GM12891 (cell line): ENCODE measurements at regions not wholly inside any gene's neighbourhood (a gene's known extent, or its start where the extent isn't known, plus 50 kb on each side); places are given as distances from the start of the nearest gene placed in this dataset.

Source experiments
- DNase-seq: peaks from one replicate; pipeline ENCODE4 v3.0.0; 2011; ENCODE audit warnings: low spot score; ENCODE audit not compliant: insufficient read length
- FAIRE-seq: peaks from 2 replicates; lab custom pipeline; 2011; peaks lifted over from hg19 to GRCh38; lab: Jason Lieb, UNC
- PAX5 ChIP-seq: IDR thresholded peaks from 2 replicates; pipeline ENCODE4 v1.6.1; 2011; ENCODE audit warnings: low read length, moderate library complexity, mild to moderate bottlenecking; ENCODE audit not compliant: insufficient read depth, severe bottlenecking
- POLR2A ChIP-seq: IDR thresholded peaks from 2 replicates; pipeline ENCODE4 v1.6.1; 2011; ENCODE audit warnings: low read depth, low read length, control low read depth
- POLR2AphosphoS5 ChIP-seq: IDR thresholded peaks from 2 replicates; pipeline ENCODE4 v1.6.1; 2011; ENCODE audit warnings: low read depth, low read length, control low read depth
- POU2F2 ChIP-seq: IDR thresholded peaks from 2 replicates; pipeline ENCODE4 v1.6.1; 2011; ENCODE audit warnings: low read depth, mild to moderate bottlenecking, control low read depth, low read length, moderate library complexity
- SPI1 ChIP-seq: IDR thresholded peaks from 2 replicates; pipeline ENCODE4 v1.6.1; 2011; ENCODE audit warnings: low read depth, low read length, control low read depth
- TAF1 ChIP-seq: IDR thresholded peaks from 2 replicates; pipeline ENCODE4 v1.6.1; 2011; ENCODE audit warnings: low read depth, low read length, control low read depth

DNA sequence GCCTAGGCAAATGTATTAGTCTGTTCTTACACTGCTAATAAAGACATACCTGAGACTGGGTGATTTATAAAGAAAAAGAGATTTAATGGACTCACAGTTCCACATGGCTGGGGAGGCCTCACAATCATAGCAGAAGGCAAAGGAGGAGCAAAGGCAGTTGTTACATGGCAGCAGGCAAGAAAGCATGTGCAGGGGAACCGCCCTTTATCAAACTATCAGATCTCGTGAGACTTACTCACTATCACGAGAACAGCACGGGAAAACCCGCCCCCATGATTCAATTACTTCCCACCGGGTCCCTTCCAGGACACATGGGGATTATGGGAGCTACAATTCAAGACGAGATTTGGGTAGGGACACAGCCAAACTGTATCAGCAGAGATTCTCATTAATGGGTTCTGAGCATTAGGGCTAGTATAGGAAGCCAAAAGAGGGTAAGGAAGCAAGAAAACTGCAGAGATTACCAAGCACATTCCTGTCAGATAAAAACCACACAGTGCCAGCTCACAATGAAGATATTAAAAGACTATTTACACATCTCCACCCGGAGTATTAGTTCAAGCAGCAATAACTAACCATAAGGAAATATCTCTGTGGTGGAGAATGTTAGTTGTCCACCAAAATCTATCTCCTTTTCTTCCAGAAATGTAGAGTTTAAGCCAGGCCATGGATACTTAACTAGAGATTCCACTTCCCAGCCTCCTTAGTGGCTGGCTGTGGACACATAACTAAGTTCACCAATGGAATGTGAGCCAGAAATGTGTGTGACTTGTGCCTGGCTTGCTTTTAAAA, 61.2 kb upstream of the HOPX start:
- DNase-seq, result no peak
- TF ChIP-seq POLR2AphosphoS5 (no peak), TAF1 (no peak), POU2F2 (no peak), POLR2A (no peak), SPI1 (no peak), PAX5 (no peak)
- no peak for FAIRE-seq

DNA sequence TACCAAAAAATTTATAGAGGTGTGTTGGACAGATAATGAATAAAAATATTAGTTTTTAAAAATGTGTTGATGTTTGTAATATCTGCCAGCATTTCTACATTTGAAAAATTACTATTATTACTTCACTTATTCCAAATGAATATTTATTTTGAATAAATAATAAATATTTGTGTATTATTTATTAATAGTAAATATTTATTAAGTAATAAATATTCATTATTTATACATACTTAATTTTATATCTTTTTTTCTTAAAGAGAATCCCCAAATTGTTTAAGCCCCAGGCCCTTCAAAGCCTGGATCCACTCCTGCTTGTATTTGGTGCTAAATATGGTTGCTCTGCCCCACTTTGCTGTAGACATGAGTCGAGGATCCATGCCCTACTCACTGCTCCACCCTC, 60.5 kb upstream of the HOPX start:
- TF ChIP-seq POLR2AphosphoS5 (no peak), POU2F2 (no peak), PAX5 (no peak)
- no peak for FAIRE-seq
- DNase-seq, result no peak

DNA sequence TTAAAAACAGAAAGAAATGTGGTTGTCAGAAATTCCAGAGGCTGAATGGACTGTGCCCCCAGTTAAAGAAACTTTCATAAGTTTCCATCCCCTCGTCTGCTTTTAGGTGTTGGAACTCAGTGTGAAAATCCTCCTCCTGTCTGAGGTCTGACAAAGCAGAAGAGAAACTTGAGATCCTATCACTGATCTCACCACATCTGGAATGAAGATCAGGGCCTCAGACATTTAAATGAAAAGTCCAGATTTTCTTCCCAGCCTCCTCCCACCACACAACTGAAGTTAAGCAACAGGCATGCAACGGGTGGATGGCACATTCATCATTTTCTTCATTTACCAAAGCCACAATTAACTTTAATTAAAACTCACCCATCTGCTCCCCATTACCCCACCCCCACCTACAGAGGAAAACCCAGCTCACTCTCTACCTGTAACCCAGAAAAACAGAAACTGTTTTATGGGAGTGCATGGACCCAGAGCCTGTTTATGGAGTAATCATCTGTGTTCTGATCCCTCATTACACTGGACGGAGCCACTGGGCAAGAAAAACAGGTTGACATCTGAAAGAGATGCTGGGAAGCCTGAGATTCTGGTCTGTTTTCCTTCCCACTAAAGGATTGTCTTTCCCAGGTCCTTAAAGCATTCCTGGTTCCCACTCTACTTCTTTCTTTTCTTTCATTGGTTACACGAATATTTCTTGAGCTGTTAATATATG, 58.1 kb upstream of the HOPX start:
- DNase-seq (no peak), FAIRE-seq (no peak)
- TF ChIP-seq SPI1 (no peak), PAX5 (no peak), POLR2A (no peak), TAF1 (no peak), POLR2AphosphoS5 (no peak), POU2F2 (no peak)

DNA sequence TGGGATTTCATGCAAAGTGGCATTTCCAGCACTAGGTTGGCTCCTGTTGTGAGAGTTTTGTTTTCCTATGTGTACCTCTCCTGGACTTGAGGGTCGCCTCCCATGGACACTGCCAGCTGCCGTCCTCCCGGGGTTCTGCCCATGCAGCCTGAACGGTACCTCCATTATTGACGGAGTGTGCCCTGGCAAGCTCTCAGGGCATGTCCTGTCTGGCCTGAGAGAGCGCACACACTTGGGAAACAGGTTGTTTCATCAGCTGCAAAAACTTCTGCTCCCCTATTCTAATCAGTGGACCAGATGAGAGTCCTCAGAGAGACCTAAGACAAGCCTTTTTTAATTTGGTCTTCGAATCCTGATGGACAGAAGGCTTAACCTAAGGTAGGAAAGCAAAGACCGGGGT, 56.6 kb upstream of the HOPX start:
- TF ChIP-seq POLR2A (no peak), POU2F2 (no peak), POLR2AphosphoS5 (no peak), PAX5 (no peak), TAF1 (no peak)
- FAIRE-seq, result no peak
- no peak for DNase-seq

DNA sequence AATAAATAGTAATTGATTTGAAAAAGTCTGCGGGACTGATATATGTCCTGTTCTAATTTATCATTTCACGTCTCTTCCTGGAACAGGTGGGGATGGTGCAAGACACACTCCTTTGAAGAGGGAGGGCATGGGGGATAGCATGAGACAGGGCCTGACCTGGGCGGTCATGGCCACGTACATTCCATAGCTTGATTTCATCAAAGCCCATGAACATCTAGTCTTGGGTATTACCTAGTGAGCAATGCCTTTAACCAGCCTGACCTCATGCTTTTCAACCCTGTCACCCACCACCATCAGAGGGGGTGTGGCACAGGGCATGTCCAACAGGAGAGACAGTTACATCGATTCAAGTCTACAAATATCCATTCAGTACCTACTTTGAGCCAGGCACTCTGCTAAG, 52.3 kb upstream of the HOPX start:
- FAIRE-seq, result no peak
- no peak for DNase-seq
- TF ChIP-seq POLR2A, result no peak
- no peak for TF ChIP-seq POU2F2
- no peak for TF ChIP-seq POLR2AphosphoS5
- no peak for TF ChIP-seq SPI1
- no peak for TF ChIP-seq PAX5
- TF ChIP-seq TAF1, result no peak

DNA sequence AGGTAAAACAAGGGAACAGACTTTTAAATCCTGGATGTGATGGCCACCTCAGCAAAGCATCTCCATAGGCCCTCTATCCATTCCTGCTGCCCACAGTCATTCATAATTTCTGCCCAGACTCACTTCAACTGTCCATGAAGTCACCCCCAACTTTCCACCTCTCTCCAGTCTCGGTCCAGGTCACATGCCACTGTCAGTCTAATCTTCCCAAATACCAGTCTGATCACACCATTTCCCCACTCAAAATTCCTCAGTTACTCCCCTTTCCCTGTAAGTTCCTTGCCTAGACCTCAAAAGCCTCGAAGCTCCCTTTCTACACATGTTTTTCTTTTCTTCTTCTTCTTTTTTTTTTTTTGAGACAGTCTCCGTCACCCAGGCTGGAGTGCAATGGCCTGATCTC, 51.2 kb upstream of the HOPX start:
- TF ChIP-seq TAF1, result no peak
- TF ChIP-seq POLR2AphosphoS5, result no peak
- TF ChIP-seq POLR2A, result no peak
- no peak for TF ChIP-seq POU2F2
- no peak for TF ChIP-seq SPI1
- no peak for TF ChIP-seq PAX5
- FAIRE-seq (no peak), DNase-seq (no peak)

DNA sequence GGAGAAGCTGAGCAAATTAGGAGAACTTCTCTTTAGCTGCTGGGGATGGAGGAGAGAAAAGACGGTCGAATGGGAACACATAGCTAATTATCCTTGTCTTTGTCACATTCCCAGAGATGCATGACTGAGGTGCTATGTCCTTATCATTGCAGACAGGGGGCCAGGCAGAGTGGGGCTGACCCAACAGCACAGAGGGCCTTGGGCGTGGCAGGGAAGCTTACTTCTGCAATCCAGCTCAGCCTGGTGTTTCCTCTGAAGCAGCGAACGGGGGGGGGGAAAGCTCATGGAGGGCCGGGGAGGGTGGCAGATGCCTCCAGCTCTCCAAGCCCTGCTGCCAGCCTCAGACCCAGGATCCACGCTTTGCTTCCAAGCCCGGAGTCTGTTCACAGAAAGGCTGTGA, 50.8 kb upstream of the HOPX start:
- no peak for DNase-seq
- FAIRE-seq, result no peak
- TF ChIP-seq POLR2AphosphoS5, result no peak
- no peak for TF ChIP-seq SPI1
- no peak for TF ChIP-seq POU2F2
- no peak for TF ChIP-seq TAF1
- TF ChIP-seq POLR2A, result no peak
- TF ChIP-seq PAX5, result no peak
